DMS153 treated with DMSO at 0.1 percent for 48 hours (cell line): ENCODE measurements at regions not wholly inside any gene's neighbourhood (a gene's known extent, or its start where the extent isn't known, plus 50 kb on each side); places are given as distances from the start of the nearest gene placed in this dataset.
A peak's percentile ranks its signal among the peaks of the same experiment; 100 is the strongest.

Source experiments
- DNase-seq: peaks from one replicate; lab custom pipeline; 2025; ENCODE audit not compliant: unreplicated experiment; lab: John Stamatoyannopoulos, UW

DNA sequence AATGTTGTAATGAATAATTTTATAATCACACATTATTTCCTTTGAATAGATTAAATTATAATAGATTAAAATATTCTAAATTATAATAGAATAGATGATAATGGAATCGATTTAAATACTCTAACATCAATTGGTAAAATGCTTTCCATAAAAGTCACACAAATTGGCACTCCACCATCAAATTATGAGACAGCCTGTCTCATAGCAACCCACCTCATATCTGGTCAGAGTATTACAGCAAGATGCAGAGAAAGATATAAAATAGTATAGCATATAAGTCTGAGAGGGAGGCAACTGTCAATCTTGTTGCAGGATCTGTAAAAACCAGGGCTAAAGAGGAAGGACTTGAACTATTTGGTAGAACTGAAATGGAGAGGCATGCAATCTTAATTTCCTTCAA lies 98.4 kb upstream of the NCKAP5 start:
- no peak for DNase-seq

- DNase-seq, result no peak
Measured at GRCh38 chr2:133667085-133667484, 98.8 kb upstream of the NCKAP5 start.

DNA sequence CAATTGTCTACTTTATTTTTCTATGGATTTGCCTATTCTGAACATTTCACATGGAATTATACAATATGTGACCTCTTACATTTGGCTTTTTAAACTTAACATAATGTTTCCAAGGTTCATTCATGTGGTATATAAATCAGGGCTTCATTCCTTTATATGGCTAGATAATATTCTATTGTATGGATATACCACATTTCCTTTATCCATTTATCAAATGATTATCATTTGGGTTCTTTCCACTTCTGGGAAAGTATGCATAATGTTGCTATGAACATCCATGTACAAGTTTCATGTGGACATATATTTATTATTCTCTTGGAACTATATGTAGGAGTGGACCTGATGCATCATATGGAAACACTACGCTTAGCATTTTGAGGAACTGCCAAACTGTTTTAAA lies 99.7 kb upstream of the NCKAP5 start:
- DNase-seq, result no peak

GRCh38 chr2:133668547-133668946 lies 100.3 kb upstream of the NCKAP5 start:
- DNase-seq, result no peak

- DNase-seq, result no peak
Measured at GRCh38 chr2:133673305-133673905, 105.1 kb upstream of the NCKAP5 start.

GRCh38 chr2:133674066-133674432 lies 105.8 kb upstream of the NCKAP5 start:
- no peak for DNase-seq

DNA sequence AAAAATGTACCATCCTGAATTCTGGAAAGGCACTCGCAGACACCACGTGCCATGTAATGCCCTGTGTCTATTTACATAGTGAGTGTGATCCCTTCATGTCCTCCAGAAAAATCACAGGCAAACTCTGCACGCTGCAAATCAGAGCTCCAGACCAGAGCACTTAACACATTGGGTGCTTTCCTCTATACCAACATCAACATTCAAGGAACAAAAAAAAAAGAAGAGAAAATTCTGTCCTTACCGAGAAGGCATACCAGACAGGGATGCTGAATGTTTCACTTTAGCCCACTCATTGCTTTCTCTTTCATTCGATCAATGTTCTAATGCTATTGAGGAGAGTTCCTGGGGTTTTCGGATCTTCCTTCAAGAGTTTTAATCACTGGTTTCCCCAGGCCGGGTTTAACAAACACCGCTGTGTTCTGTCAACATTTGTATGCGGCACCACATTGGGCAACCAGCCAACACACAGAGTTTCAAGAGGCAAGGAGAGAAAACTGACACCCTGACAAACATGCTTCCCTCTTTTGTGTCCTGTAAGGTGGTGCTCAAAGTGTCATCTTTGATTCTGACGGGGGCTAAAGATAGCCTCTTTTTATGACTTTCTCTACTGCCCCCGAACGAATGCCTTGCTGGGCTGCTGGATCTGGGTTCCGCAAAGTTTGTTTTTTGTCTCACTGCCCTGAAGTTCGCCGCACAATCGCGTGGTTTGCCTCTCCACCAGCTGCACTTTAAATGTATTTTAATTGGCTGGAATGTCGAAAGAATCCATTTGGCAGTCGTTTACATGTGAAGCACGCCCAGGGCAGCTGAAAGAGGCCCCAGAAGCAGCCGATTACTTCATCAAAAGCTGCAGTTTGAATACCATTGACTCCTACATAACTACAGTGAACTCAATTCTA lies 106.4 kb upstream of the NCKAP5 start:
- peak; percentile 89 for DNase-seq

- no peak for DNase-seq
Measured at GRCh38 chr2:133676392-133677130, 108.3 kb upstream of the NCKAP5 start.

DNA sequence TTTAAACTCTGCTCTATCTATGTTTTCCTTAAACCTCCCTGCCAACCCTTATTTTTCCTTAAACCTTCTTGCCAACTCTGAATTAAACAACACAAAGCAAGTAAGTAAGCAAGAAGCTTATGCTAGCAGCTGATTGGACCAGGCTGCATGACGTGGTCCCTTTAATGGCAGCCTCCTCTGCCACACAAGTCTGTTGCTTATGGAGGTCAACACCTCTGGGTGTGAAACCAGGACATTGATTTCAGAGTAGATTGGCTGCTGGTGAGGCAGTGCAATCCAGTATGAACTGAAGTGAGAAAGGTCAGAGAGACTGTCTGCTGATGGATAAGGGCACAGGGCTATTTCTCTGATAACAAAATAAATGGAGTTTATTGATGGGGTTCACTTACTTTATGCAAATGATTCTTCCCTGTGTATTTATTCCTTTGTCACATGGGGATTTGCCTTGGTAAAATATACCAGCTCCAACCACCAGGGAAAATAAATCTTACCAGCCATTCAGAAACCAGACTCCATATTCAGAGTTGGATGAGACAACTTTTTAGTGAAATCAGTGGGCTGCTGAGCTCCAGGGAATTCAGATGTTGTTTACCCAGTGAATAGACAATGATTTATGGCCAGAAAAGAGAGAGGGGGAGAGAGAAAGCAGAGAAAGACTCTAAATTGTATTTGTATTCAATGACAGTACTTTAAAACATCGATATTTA lies 112.2 kb upstream of the NCKAP5 start:
- no peak for DNase-seq

DNA sequence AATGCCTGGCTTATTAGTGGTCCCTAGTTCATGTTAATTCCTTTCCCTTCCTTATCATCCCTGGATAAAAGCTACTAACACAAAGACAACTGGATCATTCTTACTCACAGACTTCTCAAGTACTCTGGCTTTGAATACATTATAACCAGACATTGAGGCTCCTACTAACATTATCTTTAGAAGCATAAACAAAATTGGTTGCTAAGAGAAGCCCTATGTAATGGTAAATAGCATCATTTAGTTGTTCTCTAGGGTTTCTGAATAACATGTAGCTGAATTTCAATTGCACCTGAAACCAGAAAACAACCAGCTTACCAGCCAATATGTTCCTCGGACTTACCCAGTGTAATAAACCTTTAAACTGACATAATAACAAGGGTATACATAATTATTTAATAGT lies 114.1 kb upstream of the NCKAP5 start:
- no peak for DNase-seq

GRCh38 chr2:133682906-133683305 lies 114.6 kb upstream of the NCKAP5 start:
- DNase-seq, result no peak

DNA sequence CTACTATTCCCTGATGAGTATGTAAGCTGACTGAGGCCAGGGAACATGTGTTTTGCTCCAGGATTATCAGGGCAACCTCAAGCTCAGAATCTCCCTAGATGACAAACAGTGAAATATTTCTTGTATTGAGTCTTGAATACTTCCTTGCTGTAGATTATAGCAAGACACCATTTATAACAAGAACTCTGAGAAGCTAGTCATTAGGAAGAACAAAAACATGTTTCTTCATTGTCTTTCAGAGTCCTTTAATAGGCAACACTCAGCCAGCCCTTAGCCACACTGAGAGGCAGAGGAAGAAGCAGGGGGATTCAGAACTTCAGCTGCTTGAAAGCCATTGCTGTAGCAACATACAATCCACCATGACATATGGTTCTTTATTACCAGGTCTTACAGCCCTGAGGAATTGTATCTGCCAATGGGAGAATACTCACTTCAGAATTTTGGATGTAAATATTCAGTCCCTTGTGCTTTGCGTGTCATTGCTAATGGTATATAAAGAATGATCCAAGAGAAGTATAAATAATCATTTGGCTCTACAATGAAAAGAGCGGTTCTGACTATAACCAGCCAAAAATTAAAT lies 117.5 kb upstream of the NCKAP5 start:
- DNase-seq, result no peak

DNA sequence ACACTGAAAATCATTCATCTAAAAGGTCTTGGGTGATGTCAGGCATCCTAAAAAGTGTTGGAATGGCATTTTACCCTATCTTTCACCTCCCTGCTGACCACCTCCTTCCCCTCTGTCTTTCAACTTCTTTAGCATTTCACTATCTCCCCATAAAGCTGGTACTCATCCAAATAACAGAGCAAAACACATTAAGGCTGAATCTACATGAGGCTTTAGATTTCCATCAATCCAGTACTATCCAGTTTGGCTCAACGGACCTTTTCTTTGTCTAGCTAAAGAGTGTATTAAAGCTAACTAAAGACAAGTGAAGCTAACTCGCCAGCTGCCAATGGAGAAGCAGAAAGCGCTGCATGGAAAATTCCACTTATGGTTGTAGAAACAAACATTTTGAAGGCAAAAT lies 122.5 kb upstream of the NCKAP5 start:
- DNase-seq, result no peak

GRCh38 chr2:133691336-133691735 lies 123.1 kb upstream of the NCKAP5 start:
- DNase-seq, result no peak

GRCh38 chr2:133705287-133705686 lies 137.0 kb upstream of the NCKAP5 start:
- DNase-seq, result no peak

DNA sequence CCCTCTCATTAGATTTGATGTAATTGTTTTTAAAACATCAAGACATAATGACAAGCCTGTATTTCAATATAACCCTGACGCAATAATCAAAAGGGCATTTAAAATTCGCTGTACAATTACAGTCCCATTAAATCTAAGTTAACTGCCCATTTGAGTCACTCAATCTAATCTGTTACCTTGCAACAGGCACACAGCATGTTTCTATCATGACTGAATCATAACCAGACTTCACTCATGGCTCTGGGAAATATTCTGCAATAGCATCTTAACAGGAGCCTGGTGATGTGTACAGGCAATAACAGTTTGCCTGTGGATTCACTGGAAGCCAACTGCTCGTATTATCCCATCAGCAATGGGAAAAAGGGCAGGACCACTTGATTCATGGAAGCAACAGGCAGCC lies 142.3 kb upstream of the NCKAP5 start:
- DNase-seq, result no peak

GRCh38 chr2:133711201-133711600 lies 142.9 kb upstream of the NCKAP5 start:
- no peak for DNase-seq

GRCh38 chr2:133711806-133712205 lies 143.5 kb upstream of the NCKAP5 start:
- no peak for DNase-seq

- no peak for DNase-seq
Measured at GRCh38 chr2:133712369-133712768, 144.1 kb upstream of the NCKAP5 start.

- DNase-seq, result no peak
Measured at GRCh38 chr2:133713049-133713580, 144.9 kb upstream of the NCKAP5 start.

- DNase-seq, result no peak
Measured at GRCh38 chr2:133716166-133716565, 147.9 kb upstream of the NCKAP5 start.
